Fibroblast of skin of scalp (primary cell): ENCODE measurements at regions not wholly inside any gene's neighbourhood (a gene's known extent, or its start where the extent isn't known, plus 50 kb on each side); places are given as distances from the start of the nearest gene placed in this dataset.
"Not testable (repeated sequence)": the region's sequence is repeated elsewhere in the genome, so short reads cannot be mapped to it uniquely, and the experiment has no call there.

Experiments
- DNase-seq: peaks from one replicate; pipeline ENCODE4 v3.0.0-alpha.2; 2013

DNA sequence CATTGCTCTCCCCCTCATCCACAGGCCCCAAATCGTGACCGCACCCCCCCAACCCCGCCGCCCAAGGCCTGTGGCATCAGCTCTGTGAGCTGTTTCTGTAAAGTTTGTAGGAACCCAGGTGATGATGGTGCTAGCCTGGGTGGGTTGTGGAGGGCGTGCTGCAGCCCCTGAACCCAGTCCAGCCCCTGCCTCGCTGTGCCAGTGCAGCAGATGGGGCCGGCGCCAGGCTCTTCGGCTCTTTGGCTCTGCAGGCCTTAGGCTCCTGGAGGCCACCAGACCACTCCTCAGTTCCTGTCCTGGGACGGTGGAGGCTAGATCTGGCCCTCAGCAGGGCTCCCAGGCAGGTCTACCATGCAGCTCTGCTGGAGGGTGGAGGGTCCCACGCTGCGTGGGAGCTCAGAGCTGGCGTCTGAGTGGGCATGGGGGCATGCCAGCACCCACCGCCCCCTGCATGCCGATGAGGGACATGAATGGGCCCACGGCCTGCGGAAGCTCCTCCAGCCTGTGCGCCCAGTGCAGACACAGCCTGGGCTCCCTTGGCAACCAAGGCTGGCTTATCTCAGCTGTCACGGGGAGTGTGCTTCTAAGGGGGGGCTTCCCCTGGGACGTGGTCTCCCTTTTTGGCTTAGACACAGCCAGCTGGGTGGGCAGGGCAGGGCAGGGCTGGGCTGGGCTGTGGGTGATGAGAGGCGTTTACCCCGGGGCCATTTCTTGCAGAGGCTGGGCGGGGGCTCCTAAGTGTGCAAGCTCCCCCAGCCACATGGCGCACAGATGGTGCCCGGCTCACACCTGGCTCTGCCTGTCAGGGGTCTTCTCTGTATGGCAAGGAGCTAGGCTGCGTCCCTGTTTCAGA lies 1187.6 kb downstream of the BRD1 start:
- DNase-seq: no peak

DNA sequence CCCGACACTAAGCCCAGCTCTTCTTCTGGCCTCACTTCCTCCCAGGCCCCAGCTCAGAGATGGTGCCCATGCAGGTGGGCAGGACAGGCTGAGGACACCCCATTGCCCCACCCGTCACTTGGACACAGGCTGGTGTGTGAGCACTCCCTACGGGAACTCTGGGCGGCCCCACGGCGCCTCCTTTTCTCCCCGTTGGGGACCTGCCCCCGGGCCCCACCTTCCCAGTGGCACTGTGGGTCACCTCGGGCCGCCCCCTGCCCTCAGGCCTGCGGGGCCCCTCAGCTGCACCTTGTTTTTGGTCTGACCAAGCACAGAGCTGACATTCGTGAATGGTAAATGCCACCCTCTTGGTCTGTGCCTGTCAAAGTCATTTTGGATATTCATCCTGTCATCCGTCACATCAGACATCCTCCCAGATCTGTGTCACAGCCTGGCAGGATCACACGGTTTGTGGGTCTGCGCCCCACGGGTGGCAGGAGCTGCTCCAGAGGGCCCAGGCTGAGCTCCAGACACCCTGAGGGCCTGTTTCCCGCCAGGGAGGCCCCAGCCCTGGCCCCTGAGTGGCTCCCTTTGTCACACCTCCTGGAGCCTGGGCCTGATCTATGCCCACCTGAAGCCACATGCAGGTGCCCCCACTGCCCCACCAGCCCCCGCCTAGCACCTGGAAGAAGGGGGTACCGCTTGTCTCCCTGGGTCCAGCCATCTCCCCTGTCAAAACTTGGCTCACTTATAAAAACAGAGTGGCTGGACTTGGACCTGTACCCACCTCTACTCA lies 1188.5 kb downstream of the BRD1 start:
- no peak for DNase-seq

DNA sequence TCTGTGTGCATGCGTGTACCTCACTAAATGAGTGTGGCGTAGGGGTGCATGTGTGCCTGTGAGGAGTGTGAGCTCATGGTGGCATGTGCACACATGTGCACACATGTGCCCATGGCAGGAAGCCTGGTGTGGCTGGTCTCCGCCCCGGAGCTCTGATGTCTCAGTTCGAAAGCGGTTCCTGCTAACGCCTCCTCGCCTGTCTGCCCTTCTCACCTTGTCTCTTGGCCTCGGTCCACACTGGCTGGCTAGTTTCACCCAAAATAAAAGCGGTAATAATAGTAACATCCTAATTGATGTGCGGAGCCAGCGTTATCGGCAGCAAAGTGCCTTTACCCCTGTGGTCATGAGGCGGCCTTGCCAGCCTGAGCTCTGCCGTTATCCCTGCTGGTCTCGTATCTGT lies 1190.4 kb downstream of the BRD1 start:
- no peak for DNase-seq

GRCh38 chr22:48636746-48637145 lies 1190.9 kb downstream of the BRD1 start:
- no peak for DNase-seq

- no peak for DNase-seq
Measured at GRCh38 chr22:48635816-48636215, 1191.9 kb downstream of the BRD1 start.

DNA sequence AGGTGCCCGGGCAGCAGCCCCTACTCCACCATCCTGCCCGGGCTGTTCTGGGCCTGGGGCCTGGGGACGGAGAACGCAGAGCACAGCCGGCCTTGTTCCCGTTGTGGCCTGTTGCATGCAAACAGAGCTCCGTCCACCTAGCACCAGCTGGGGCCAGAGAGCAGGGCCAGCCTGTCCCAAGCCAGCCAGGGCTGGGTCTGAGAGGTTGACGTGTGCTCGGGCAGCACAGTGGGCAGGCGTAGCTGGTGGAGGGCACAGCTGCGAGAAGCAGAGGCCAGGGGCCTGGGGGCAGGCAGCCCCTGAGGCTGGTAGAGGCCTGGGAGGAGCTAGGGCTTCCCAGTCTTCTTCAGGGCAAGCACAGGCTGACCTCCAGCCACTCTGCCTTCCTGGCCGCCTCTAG lies 1192.6 kb downstream of the BRD1 start:
- no peak for DNase-seq

GRCh38 chr22:48633996-48634836 lies 1193.5 kb downstream of the BRD1 start:
- no peak for DNase-seq

DNA sequence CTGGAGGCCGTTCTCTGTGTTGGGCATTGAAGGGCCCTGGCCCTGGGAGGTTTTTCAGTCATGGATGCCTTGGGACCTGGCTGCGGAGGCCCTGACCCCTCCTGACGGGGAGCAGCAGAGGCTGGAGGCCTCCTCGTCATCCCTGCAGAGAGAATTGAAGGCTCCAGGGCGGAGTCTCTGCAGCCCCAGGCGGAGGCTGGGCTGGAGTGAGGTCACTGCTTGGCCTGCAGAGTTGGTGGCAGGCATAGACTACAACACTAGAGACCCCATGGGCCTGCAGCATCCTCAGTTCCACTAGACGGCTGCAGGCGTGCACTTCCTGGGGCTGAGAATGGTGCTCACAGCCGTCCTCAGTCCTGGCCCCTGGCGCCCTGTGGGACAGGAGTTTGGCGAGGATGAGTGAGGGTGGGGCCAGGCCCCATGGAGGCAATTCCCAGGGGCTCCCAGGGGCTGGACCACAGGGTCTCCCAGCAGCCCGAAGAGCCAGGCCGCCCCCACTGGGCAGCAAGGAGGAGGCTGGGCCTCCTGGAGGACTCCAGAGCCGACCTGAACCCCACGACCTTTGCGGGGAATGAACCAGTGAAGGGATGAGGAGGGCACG lies 1194.9 kb downstream of the BRD1 start:
- DNase-seq: no peak

GRCh38 chr22:48631288-48631863 lies 1196.3 kb downstream of the BRD1 start:
- DNase-seq: no peak

- no peak for DNase-seq
Measured at GRCh38 chr22:48630848-48631247, 1196.8 kb downstream of the BRD1 start.

GRCh38 chr22:48630433-48630754 lies 1197.3 kb downstream of the BRD1 start:
- no peak for DNase-seq

GRCh38 chr22:48629631-48630432 lies 1197.8 kb downstream of the BRD1 start:
- no peak for DNase-seq

- DNase-seq: peak; percentile 43
Measured at GRCh38 chr22:48628891-48629543, 1198.7 kb downstream of the BRD1 start.

GRCh38 chr22:48627966-48628365 lies 1199.7 kb downstream of the BRD1 start:
- no peak for DNase-seq

- DNase-seq: peak; percentile 76
Measured at GRCh38 chr22:48627203-48627602, 1200.5 kb downstream of the BRD1 start.

GRCh38 chr22:48624401-48624800 lies 1203.3 kb downstream of the BRD1 start:
- DNase-seq: no peak

DNA sequence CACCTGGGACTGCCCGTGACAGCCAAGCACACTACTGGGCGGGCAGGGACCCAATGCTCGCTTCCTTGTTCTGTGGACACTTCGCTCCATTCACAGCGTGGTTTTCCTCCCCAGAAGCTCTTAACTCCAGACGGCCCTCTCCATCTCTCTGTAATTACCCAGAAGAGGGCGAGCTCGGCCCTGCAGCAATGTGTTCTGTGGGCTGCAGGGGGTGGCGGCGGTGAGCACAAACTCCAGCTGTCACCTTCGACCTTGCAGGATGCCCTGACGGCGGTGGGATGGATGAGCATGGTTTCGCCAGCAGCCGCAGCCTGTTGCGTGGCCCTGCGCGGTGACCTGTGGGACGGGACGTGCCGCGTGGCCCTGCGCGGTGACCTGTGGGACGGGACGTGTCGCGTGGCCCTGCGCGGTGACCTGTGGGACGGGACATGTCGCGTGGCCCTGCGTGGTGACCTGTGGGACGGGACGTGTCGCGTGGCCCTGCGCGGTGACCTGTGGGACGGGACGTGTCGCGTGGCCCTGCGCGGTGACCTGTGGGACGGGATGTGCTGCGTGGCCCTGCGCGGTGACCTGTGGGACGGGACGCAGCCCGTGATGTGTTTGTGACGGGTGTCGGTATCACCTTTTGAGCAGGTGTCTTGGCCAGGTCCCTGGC lies 1204.7 kb downstream of the BRD1 start:
- DNase-seq: no peak

DNA sequence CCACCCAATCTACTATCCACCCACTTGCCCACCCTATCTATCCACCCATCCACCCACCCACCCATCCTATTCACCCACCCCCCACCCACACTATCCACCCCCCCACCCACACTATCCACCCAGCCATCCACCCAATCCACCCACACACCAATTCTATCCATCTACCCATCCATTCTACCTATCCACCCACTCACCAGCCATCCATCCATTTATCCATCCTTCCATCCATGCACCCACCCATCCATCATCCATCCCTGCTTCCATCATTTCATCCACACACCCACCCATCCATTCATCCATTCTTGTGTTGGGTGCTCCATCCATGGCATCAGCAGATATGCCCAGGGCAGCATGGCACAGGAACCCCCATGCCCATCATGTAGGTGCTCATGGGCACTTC lies 1206.6 kb downstream of the BRD1 start:
- DNase-seq: no peak

DNA sequence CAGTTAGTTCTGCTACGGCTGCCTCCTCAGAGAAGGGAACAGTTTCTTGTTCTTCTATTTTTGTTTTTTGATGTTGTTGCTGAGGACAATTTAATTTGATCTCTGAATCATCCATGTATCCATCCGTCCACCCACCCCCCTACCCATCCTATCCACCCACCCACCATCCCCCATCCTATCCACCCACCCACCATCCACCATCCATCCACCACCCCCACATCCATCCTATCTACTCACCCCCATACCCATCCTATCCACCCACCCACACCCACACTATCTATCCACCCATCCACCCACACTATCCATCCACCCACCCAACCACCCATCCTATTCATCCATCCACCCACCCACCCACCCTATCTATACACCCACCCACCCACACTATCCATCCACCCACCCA lies 1207.2 kb downstream of the BRD1 start:
- not testable (repeated sequence) for DNase-seq

DNA sequence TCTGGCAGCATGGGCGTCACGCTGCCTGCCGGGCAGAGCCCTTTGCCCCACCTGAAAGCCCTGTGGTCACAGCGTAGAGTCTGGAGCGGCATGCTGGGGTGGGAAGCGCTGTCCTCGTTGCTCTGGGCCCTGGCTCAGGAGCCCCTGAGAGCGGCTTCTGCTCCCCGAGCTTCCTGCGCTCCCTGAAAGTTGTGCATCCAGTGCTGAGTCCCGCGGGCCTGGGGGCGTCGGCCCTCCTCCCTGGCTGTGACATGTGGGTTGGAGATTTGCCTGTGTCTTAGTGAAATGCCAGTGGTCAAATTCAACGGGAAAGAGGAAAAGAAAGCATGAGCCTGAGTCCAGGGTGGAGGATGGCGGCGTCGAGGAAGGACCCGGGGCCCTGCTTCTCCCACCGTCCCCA lies 1208.0 kb downstream of the BRD1 start:
- no peak for DNase-seq
